Neural crest cell (in vitro differentiated cells): ENCODE measurements at regions not wholly inside any gene's neighbourhood (a gene's known extent, or its start where the extent isn't known, plus 50 kb on each side); places are given as distances from the start of the nearest gene placed in this dataset.

ENCODE experiments used
- DNase-seq: peaks from one replicate; pipeline ENCODE4 v3.0.0; 2021; ENCODE audit warnings: low read depth, mixed read lengths, low spot score
- H3K27ac Mint-ChIP-seq: one replicate; pipeline ENCODE4 v1.8.0; 2021; ENCODE audit warnings: mild to moderate bottlenecking, mixed read lengths; ENCODE audit not compliant: unreplicated experiment
- H3K27me3 Mint-ChIP-seq: 2 replicates; pipeline ENCODE4 v1.8.0; 2021; ENCODE audit warnings: low read depth, mild to moderate bottlenecking, mixed read lengths
- H3K36me3 Mint-ChIP-seq: 2 replicates; pipeline ENCODE4 v1.8.0; 2021; ENCODE audit warnings: low read depth, mild to moderate bottlenecking, mixed read lengths
- H3K4me1 Mint-ChIP-seq: 2 replicates; pipeline ENCODE4 v1.8.0; 2021; ENCODE audit warnings: mixed read lengths
- H3K4me3 Mint-ChIP-seq: one replicate; pipeline ENCODE4 v1.8.0; 2021; ENCODE audit warnings: mild to moderate bottlenecking, mixed read lengths
- H3K9me3 Mint-ChIP-seq: 2 replicates; pipeline ENCODE4 v1.8.0; 2021; ENCODE audit warnings: mixed read lengths
- TF ChIP-seq, protein P1 (sequence below): fragments of 200-600 bp; sonication (generic); conservative IDR thresholded peaks from 2 replicates; pipeline ENCODE4 v1.5.0; 2021; ENCODE audit warnings: antibody characterized with exemption, mild to moderate bottlenecking

DNA sequence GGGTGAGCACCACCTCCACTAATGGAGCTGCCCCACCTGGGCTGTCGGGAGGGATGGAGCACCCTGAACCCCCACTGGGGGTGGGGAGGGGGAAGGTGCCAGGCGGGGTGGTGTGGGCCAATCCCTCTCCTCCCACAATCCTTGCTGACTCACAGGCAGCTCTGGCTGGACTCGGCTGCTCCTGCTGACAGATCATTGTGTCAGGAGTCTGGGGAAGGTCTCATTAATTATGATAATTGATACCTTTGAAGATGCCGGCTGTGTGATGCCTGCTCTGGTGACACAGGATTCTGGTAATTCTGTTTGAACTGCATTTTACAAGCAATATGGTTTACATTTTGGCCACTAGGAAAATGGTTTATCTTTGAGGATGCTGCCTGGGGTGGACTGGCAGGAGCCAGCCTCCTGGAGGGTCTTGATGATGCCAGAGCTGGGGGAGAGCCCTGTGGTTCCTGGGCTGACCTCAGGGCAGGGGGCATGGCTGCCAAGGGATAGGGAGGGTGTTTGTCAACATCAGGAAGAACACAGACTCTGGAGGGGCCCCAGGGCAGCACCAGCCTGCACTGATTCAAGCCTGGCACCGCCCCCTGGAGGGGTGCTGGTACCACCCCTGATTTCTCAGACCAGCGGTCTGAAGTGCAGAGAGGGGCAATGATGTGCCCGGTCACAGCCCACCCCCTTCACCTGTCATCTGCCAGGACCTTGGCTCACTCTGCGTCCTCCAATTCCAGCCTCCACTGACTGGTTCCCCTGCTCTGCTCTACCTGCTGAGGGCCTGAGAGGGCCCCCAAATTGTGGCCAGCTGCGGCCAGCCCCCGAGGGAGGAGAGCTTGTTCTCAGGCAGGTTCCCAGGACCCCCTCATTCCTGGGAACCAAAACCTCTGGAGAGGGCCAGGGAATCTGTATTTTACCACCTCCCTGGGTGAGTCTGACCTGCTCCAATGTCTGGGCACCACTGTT, 338.8 kb downstream of the MATN1 start:
- no peaks in the 10 kb centered on the region for H3K9me3 Mint-ChIP-seq
- peaks cover 11% of the 10 kb centered on the region for H3K4me1 Mint-ChIP-seq
- no peak overlapping the region for H3K4me3 Mint-ChIP-seq
- no peaks in the 10 kb centered on the region for H3K36me3 Mint-ChIP-seq
- H3K27ac Mint-ChIP-seq: no peak overlapping the region
- TF ChIP-seq, protein P1, sequence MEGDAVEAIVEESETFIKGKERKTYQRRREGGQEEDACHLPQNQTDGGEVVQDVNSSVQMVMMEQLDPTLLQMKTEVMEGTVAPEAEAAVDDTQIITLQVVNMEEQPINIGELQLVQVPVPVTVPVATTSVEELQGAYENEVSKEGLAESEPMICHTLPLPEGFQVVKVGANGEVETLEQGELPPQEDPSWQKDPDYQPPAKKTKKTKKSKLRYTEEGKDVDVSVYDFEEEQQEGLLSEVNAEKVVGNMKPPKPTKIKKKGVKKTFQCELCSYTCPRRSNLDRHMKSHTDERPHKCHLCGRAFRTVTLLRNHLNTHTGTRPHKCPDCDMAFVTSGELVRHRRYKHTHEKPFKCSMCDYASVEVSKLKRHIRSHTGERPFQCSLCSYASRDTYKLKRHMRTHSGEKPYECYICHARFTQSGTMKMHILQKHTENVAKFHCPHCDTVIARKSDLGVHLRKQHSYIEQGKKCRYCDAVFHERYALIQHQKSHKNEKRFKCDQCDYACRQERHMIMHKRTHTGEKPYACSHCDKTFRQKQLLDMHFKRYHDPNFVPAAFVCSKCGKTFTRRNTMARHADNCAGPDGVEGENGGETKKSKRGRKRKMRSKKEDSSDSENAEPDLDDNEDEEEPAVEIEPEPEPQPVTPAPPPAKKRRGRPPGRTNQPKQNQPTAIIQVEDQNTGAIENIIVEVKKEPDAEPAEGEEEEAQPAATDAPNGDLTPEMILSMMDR: no peak
- no peak for DNase-seq
- H3K27me3 Mint-ChIP-seq: peaks cover 16% of the 10 kb centered on the region

DNA sequence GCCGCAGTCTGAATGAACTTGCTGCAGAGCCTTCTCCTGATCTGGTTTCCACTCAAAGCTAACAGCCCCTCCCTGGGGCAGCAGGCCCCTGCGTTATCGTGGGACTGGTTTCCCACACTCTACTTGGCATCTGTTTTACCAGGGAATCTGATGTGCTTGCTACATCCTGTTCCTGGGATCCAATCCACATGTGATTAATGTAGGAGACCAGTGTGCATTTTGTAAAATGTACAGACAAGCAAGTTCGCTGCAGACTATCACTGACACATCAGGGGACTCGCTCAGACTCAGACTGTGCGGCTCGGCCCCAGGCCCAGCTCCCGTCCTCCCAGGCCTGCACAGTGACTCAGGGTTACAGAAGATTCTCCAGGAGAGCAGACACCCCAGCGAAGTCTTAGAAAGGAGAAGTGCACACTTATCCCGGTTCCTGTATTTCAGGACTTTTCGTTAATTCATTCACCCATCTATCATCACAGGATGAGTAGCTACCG, 340.1 kb downstream of the MATN1 start:
- peaks cover 16% of the 10 kb centered on the region for H3K27me3 Mint-ChIP-seq
- H3K9me3 Mint-ChIP-seq: no peaks in the 10 kb centered on the region
- no peak for DNase-seq
- no peaks in the 10 kb centered on the region for H3K36me3 Mint-ChIP-seq
- peaks cover 19% of the 10 kb centered on the region for H3K4me1 Mint-ChIP-seq
- H3K4me3 Mint-ChIP-seq: no peak overlapping the region
- peak overlapping the region; percentile 83 for H3K27ac Mint-ChIP-seq
- TF ChIP-seq, protein P1: no peak

DNA sequence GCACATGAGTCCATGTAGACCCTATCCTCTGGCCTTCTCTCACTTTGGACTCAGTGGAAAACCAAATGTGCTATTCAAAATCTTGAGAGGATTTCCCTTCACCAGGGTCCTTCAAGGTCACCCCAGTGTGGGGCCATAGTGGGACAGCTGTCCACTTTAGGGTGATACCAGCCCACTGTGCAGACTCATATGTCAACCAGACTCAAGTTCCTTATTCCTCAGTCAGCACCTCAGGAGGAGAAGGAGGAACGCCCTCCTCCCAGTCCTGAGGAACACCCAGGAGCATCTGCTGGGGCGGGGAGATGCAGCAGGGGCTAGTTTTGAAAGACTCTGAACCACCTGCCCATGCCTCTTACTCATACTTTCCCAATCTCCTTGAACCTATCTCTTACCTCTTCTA, 340.9 kb downstream of the MATN1 start:
- TF ChIP-seq, protein P1: no peak
- Mint-ChIP-seq H3K36me3 (no peaks in the 10 kb centered on the region), H3K27ac (no peak overlapping the region), H3K27me3 (peaks cover 16% of the 10 kb centered on the region), H3K4me3 (no peak overlapping the region), H3K9me3 (no peaks in the 10 kb centered on the region), H3K4me1 (peaks cover 19% of the 10 kb centered on the region)
- no peak for DNase-seq

DNA sequence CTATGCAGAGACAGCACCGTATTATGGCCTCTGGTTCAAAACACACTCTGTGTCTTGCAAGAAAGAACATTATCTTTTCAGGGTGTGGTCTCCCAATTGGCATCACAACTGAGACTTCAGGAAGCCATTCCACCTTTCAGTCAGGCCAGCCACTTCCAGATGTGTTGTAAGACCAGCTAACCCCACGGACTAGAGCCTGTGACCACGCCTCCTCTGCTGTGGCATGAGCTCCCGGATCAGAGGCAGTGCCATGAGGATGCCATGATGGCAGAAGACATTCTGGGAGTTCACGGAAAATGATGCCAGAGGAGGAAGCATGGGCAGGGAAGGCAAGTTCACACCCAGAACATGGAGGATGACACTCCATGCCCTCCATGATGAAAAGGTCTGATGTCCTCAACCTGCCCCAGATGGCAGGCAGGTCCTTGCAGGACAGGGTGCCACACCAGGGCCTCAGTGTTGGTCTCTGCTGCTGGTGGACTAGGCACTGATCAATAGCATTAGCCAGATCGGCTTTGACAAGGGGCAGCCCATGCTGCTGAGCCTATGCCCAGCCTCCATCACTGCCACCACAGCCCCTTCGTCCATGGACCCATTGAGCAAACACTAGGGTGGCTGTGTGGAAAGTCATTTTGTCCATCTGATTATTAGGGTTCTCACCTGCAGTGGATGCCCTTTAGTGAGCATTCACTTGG, 341.6 kb downstream of the MATN1 start:
- H3K4me3 Mint-ChIP-seq: no peak overlapping the region
- no peak for DNase-seq
- H3K9me3 Mint-ChIP-seq: no peaks in the 10 kb centered on the region
- peaks cover 16% of the 10 kb centered on the region for H3K27me3 Mint-ChIP-seq
- peaks cover 19% of the 10 kb centered on the region for H3K4me1 Mint-ChIP-seq
- no peak overlapping the region for H3K27ac Mint-ChIP-seq
- no peaks in the 10 kb centered on the region for H3K36me3 Mint-ChIP-seq
- TF ChIP-seq, protein P1: no peak

DNA sequence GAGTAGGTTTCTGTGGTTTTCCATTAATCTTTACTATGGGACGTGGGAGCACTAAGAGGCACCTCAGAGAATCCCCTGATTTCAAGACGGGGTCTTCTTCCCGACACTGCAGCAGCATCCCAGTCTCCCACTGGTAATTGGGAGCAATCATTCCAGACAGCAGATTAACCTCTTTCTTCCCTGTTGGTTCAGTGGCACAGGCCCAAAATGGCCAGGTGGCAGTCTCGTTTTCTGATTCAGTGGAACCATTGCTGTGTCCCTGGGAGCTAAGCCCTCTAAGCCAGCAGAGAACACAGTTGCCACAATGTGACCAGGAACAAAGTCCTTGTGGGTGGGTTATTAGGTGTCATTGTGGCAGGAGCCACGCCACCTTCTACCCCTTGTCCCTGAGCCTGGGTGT, 342.1 kb downstream of the MATN1 start:
- Mint-ChIP-seq H3K4me1 (peaks cover 19% of the 10 kb centered on the region), H3K4me3 (no peak overlapping the region), H3K27me3 (peaks cover 16% of the 10 kb centered on the region), H3K27ac (no peak overlapping the region), H3K9me3 (no peaks in the 10 kb centered on the region), H3K36me3 (no peaks in the 10 kb centered on the region)
- TF ChIP-seq, protein P1: no peak
- DNase-seq: no peak
